NCI-H146 (cell line): ENCODE measurements at regions not wholly inside any gene's neighbourhood (a gene's known extent, or its start where the extent isn't known, plus 50 kb on each side); places are given as distances from the start of the nearest gene placed in this dataset.
A peak's percentile ranks its signal among the peaks of the same experiment; 100 is the strongest.

ENCODE experiments used
- DNase-seq: peaks from one replicate; lab custom pipeline; 2025; lab: John Stamatoyannopoulos, UW

DNA sequence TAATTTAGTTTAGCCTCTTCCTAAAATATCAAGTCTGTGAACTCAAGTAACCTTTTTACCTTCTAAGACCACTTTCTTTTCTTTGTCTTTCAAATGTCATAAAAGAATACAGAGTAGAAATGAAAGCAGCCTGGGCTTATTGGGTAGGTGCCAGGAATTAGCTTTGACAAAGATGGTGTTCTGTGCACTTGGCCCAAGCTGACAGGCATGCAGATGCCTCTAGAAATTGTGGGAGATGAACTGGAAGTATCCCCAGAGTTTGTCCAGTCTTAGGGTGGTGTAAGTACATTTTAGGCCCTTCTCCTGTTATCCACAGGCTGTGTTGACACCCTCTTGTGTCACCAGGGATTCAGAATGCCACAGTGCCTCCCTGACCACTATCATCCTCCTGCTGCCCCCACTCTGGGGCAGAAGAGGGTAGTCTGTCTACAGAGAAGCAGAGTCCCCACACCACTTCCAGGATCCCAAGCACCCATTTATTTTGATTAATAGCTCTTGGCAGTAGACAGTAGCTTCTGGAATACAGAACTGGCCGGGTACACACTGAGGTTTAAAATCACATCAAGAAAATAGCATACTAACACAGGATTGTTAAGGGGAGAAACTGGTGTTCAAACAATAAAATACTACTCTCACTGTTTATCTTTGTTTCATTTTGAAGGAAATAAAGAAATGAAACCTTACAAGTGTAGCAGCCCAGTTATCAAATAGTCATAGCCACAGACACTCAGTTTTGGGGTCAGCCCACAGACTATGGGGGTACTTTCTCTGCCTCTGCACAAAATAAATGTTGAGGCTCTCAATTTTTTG lies 343.2 kb downstream of the KCNRG start:
- DNase-seq: no peak

DNA sequence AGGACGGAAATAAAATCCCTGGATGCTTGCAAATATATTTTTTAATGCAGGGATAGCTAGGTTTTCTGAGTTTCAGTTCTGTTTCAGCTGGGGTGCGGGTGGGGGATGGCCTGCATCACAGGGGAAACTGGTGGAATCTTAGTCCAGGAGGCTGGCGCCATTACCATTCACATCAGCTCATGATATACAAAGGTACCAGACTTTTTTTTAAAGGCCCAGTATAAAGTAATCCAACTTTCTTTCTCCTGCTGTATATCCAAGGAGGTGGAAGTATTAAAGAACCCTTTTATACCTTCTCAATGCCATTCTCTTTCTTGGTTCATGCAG lies 343.8 kb downstream of the KCNRG start:
- DNase-seq: no peak

DNA sequence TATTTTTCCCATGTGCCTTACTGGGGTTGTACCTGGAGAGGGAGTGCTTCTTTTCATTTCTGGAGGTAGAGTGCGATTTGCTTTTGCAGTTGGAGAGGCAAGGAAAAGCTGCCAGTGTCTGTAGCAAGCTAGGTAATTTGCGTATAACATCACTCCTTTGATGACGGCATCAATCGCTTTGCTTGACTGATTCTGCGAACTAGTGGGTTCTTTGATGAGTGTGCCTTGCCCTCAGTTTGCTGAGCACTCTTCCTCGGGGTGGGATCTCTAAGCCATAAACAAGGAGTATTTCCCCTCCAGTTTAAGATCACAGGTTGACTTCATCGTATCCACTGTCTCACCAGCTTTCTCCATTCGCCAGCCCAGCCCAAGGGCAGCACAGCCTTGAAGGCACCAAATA lies 344.5 kb downstream of the KCNRG start:
- no peak for DNase-seq

DNA sequence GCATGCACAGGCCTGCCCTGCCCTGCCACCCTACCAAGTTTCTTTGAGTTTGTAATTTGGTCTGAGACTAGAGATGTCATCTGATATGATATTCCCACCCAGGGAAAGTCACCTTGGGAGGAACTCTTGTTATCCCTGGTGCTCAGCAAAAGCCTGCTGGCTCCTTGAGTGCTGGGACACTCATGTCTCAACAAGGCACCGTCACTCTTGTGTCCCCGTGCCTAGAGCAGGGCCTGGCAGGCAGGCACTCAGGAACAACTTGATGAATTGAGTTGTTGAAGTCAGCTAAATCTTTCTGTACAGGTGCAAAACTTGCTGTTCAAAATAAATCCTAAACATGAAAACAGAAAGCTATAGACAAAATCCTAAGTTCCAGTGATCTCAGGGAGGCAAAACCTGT lies 345.4 kb downstream of the KCNRG start:
- no peak for DNase-seq

DNA sequence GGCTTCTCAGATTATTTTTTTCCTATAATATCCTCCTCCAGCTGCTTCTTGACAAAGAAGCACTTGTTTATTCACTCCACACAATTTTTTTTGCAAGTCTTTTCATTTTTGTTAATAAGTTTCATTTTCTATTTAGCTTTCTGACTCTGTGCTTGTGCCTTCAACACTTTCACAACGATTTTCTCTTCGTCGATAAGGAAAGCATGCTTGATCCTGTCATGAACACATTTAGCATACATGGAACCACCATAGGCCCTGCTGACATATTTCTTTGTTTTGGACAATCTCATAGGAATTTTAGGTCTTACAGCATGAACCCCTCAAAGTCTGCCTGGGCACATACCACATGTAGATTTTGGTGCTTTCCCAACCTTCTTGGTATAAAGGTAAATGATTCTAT lies 346.0 kb downstream of the KCNRG start:
- no peak for DNase-seq

DNA sequence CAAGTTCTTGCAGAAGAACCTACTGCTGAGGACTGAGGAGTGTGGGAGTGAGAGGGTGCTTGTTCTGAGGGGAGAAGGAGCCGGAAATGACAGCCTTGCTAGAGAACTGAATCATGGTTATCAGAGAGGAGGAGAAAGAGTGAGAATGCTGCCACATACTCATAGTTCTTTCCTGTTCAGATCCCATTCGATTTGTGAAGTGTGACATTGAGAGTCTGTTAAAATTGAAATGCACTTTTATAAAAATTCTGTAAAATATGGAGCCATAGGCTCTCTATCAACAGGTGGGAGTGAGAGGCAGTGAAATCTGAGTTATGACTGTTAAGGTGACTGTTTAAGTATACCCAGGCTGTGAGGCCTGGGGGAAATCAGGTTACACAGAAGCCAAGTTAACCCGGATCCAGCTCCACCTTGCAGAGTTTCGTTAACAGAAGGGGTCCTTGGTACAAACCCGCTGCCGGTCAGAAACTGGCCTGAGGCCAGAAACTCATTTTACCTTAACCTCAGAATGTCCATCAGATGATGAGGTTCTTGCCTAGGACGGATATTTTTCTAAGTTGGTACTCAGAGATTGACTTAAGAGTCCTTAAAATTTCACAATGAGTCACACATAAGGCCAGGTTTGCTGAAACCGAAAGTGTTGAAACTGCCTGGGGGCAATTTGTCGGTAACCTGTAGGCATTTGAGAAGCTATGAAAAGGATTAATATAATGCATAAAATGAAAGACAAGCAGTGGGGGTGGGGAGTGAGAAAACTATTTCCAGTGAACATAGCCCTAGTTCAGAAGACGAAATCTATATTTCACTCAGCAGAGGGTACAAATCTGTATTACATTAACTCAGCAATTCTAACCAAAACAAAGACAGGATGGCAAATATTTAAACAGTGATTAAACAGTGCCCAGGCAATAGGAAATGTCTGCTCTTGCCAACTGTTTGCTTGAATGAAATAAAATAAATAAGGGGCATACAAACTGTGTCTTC lies 350.5 kb downstream of the KCNRG start:
- peak; percentile 84 for DNase-seq

DNA sequence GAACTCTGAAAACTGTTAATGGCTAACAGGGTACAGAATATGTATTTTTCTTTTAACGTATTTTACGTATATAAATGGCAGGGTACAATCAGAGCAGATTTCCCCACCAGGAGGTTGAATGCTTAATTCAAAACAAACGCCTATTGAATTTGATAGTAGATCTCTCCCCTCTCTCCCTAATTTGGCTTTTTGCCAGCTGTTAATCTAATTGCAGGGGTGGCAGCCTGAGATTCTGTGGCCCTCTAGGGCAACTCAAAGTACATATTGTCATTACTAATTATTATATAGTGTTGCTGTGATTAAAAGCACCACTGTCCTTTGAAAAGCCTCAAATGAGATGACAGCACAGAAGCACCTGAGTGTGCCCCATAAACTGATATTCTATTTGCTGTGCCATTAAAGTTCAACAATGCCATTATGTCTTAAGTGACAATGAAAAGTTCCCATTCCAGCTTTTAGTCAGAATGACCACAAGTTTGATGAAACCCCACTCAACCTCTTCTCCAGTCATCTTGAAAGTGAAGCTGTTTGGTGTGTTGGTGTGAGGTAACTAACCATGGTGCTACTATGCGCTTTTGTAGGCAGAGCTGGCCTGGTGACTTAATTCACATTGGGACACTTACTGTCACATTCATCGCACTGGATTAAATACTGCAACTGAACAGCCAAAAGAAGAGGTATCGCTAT lies 351.4 kb downstream of the KCNRG start:
- peak; percentile 89 for DNase-seq

DNA sequence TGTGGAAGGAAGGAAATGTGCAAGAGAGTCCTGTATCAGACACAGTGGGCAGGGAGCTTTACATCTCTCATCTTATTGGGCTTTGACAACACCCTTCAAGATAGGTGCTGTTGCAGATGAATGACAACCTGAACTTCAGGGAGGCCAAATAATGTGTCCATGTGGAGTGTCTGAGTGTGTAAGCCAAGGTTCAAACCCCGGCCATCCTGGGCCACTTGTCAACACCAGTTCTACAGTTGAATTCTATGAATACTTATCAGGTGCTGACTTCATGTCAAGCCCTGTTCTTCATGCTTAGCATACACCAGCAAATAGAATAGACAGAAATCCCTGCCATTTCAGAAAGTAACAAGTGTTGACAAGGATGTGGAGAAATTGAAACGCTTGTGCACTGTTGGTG lies 354.4 kb downstream of the KCNRG start:
- no peak for DNase-seq

DNA sequence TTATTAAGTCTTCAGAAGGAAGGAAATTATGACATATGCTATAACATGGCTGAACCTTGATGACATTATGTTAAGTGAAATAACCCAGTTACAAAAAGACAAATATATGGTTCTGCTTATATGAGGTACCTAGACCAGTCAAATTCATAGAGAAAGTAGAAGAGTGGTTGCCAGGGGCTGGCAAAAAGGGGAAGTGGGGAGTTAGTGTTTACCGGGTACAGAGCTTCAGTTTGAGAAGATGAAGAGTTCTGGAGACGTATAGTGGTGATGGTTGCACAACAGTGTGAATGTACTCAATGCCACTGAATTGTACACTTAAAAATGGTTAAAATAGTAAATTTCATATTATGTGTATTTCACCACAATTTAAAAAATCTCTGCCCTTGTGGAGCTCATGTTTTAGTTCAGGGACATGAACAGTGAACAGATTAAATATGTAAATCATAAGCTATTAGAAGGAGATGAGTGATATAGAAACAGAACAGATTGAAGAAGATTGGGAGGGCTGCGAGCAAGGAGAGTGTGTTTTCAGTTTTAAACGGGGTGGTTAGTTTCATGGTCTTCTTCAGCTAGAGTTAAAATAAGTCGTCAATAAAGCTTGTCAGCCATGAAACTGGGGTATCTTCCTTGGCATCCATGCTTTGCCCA lies 355.2 kb downstream of the KCNRG start:
- DNase-seq: no peak

DNA sequence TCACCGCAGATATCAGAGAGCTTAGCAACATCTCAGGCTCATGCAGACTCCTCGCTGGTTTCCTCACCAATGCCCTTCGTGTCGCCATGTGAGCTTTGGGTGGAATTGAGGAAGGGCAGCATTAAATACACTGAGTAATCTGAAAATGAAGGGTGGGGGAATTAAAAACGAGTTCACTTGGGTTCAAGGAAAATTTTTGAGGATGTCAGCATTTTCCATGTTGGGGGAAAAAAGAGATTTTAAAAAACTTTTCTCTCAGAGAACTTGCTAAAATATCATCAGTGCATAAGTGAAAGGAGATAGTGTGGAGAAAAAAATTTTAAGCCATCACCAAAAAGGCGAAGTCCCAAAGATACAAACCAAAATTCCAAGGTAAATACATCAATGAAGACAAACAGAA lies 359.3 kb downstream of the KCNRG start:
- DNase-seq: no peak

DNA sequence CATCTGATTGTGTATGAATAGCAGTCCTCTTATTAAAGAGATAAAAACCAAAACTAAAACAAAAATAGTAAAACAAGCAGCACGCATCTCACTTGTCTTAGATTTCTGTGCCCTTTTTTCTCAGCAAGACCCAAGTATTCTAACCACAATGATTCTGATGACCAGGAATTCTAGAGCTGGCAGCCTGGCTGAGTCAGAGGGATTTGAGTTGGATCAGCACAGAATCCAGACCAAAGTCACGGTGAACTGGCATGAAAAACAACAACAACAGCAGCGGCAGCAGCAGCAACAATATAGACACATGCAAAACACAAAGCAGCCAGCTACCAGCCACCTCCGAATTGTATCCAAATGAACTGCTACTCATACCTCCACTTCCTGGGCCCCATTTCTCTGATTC lies 360.5 kb downstream of the KCNRG start:
- no peak for DNase-seq

DNA sequence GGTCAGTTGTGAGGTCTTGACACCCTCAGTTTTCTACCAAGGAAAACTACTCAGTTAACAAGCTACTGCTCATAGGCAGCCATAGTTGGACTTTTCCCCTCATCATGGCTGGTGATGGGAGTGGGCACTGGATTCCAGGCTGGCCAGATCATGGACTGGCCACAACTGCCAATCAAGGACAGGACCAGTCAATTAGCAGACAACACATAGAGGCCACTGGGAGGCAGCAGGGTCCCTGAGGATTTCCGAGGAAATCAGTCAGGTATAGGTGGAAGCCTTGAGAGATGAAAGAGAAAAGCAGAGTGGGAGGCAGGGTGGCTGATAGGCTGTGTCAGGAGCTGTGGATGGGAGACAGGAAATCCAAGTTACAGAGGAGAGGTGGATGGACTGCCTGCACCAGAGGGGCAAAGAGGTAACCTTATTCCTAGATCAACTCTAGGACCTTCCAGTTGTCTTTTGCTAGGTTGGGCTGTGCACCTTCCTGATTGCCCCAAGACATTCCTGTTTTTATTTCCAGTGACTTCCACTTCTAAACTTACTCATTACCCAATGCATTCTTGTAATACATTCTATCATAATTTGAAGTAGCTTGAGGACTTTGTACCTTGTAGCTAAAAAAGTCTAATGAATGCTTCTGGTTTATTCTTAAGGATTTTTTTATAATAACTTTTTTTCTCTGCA lies 361.8 kb downstream of the KCNRG start:
- peak; percentile 51 for DNase-seq

DNA sequence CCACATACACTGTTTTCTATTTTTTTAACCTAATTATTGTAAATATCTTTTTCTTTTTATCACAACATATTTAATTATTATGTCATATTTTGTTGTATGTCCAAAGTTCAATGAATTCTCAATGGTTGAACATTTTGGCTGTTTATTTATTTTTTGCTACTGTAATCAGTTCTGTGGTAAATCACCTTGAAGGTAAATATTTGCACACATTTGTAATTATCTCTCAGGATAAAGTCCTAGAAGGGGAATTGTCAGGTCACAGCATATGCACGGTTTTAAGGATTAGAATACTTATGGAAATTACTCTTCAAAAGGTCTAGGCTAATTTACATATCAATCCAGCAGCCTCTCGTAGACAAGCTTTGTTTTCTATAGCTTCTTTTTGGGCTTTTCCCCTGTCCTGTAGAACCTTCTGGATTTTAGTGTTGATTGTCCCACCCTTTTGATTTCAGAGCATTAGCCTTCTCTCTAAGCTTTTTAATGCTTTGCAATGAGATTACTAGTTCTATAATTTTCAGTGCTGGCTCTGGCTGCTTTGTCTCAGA lies 362.6 kb downstream of the KCNRG start:
- no peak for DNase-seq

DNA sequence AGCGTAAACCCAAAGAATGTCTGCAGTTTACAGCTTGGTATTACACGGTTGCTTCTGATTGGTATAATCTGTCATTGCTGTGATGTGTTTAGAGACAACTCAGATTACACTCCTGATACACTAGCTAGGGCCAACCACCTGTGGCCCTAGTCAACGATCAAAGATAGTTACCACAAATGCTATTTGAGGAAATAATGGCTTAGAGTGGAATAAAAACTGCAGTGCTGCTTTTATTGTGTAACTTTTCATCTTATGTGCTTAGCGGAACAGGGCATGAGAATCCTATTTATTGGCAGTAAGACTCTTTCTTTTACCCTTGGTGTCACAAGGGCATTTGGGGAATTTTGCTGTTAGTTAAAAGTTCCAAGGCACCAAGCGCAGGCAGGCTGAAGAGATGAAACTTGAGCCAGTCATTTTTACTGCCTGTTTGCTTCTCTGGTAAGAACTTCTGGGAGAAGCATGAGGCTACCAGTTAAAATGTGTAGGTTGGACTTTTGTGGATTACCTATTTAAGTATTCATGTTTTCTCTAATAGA lies 363.3 kb downstream of the KCNRG start:
- DNase-seq: peak; percentile 62

DNA sequence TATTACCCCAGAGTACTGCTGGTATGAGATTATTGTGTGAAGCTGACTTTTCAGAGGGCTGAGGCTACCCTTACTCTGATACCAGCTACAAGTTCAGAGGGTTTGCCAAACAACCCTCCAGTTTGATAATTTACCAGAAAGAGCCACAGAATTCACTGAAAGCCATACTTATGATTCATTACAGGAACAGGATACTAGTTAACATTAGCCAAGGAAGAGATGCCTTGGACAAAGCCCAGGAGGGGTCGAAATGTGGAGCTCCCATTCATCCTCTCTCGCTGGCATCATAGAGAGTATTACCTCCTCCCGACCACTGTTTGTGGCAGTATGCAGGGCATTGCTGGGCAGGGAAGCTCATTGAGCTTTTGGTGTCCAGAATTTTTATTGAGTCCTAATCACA lies 364.3 kb downstream of the KCNRG start:
- no peak for DNase-seq

DNA sequence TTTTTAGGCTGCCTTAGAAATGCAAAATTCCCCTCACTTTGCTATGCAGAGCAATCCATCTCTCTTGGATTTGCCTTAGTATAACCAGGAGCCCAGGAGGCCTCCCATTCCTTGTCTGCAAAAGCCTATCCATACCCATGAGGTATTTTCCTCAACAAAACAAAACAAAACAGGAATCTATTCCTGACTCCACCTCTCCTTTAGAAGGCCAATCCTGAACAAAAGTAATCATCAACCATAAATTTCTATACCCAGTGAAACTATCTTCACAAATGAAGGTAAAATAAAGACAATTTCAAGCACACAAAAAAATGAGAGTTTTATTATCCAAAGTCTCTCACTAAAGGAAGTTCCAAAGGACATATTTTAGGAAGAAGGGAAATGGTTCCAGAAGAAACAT lies 365.7 kb downstream of the KCNRG start:
- no peak for DNase-seq

DNA sequence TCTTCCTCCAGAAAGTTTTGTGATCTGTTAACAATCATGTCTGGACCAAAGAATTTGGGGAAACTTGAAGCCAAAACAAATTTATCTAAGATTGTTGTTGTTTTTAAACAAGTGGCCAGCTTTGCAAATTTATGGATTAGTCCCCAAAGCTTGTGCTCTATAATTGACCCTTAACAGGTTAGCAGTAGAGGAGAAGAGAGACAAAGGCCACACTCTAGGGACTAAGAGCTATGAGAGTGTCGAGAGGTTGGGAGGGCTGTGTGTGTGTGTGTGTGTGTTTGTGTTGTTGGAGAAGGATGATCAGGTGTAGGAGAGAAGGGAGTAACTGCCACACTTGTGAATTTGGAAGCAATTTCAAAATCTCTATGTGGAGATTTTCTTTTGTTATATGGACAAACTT lies 367.3 kb downstream of the KCNRG start:
- DNase-seq: no peak

DNA sequence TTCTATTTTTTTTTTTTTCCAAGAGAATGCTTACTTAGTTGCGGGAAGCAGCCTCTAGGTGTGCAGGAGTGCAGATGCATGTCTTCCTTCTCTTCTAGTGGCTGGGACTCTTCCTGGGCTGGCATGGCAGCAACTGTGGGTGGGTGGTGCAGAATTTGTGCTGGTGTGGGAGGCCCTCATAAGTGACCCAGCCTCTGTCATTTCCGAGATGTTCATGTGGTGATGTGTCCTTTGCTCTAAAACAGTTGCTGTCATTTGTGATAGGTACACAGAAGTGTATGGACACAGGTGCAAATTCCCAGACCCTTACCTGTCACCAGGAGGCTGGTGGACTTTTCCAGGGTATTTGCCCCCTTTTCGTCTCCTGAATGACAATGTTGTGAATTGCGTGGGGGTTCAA lies 367.7 kb downstream of the KCNRG start:
- DNase-seq: no peak

DNA sequence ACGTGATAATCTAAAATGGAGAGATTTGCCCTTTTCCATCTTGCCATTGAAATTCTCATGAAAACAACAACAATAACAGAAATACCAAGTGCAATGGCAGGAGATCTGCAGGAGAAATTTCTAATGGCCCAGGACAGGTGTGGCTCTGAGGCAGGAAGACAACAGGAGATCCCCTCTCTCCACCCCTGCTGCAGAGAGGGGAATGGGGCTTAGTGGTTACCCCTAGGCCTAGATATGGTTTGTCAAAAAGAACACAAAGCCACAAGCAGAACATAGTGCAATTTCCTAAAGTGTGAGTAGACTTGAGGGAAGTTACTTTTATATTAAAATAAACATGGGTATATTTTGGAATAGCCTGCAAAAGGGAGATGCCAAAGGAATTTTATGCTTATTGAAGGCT lies 369.5 kb downstream of the KCNRG start:
- no peak for DNase-seq

DNA sequence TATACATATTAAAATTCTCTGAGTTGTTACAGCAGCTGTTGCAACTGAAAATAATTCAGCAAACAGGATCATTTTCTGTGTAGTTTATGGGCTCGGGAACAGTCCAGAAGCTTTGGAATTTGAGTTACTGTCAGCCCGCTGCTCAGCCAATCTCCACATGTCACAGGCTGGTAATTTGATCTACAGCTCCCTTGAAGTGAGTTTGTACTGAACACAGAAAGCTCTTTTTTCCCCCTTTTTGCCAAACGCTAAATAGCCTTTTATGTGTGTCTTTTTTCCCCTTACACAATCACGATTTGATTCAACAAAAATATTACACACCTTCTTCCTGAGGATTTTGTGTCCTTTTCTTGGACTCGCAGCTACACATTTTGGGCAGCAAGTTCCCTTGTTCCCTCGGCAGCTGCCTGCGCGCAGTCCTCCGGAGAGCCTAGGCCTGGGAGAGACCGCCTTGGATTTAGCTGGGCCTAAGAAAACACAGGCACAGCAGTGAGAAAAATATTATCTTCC lies 371.4 kb downstream of the KCNRG start:
- DNase-seq: peak; percentile 27

DNA sequence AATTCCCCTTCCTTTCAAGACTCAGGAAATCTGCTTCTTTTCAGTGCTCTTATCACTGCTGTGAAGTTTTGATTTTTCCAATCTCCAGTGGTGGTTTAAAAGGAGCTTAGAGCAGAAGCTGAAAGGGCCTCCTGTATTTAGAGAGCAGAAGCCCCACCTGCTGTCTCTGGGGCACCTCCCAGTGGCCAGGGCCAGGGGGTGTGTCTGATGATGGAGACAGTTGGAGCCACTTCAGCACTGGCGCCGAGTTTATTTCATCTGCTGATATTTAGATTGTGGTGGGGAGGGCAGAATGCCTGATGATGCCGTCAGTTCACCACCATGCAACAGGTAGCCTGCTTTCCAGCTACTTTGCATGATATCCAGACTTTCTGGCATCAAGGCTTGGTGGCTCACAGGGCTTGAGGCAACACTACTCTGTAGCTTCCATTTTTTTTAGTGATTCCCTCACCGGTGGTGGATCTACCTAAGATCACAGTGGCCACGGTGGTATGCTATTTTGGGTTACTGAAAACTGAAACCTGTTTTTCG lies 371.9 kb downstream of the KCNRG start:
- peak; percentile 89 for DNase-seq
